OCI-LY1 (cell line): ENCODE measurements at regions not wholly inside any gene's neighbourhood (a gene's known extent, or its start where the extent isn't known, plus 50 kb on each side); places are given as distances from the start of the nearest gene placed in this dataset.

ENCODE experiments used
- H2AFZ ChIP-seq: fragments of 200-600 bp; sonication (generic), shearing (Covaris generic); 2 replicates; pipeline ENCODE4 v1.6.0; 2014; ENCODE audit warnings: antibody characterized with exemption, mild to moderate bottlenecking, low read length
- H3F3A ChIP-seq: fragments of 200-600 bp; sonication (generic), shearing (Covaris generic); 2 replicates; pipeline ENCODE4 v1.6.0; 2014; ENCODE audit warnings: mild to moderate bottlenecking, antibody characterized with exemption, low read length, moderate library complexity; ENCODE audit not compliant: insufficient read depth
- H3K27ac ChIP-seq: fragments of 200-600 bp; sonication (generic); 2 replicates; pipeline ENCODE4 v1.5.1; 2014; ENCODE audit warnings: low read length, mixed run types, mild to moderate bottlenecking, low read depth; ENCODE audit not compliant: poor library complexity, severe bottlenecking
- H3K27me3 ChIP-seq: fragments of 200-600 bp; sonication (generic); 2 replicates; pipeline ENCODE4 v1.6.0; 2014; ENCODE audit warnings: antibody characterized with exemption, mild to moderate bottlenecking, low read length, moderate library complexity; ENCODE audit not compliant: insufficient read depth
- H3K36me3 ChIP-seq: fragments of 200-600 bp; sonication (generic); 2 replicates; pipeline ENCODE4 v1.6.1; 2014; ENCODE audit warnings: mild to moderate bottlenecking, antibody characterized with exemption, low read length, moderate library complexity, mixed read lengths; ENCODE audit not compliant: insufficient read depth
- H3K4me1 ChIP-seq: fragments of 200-600 bp; sonication (generic); 2 replicates; pipeline ENCODE4 v1.5.1; 2014; ENCODE audit warnings: mild to moderate bottlenecking, low read length, moderate library complexity; ENCODE audit not compliant: insufficient read depth, severe bottlenecking
- H3K4me2 ChIP-seq: fragments of 200-600 bp; sonication (generic), shearing (Covaris generic); 2 replicates; pipeline ENCODE4 v1.6.1; 2014; ENCODE audit warnings: low read length
- H3K4me3 ChIP-seq: fragments of 200-600 bp; sonication (generic); 2 replicates; pipeline ENCODE4 v1.5.1; 2014; ENCODE audit warnings: low read length, low read depth, mild to moderate bottlenecking, mixed read lengths; ENCODE audit not compliant: poor library complexity, severe bottlenecking
- H3K79me2 ChIP-seq: fragments of 200-600 bp; shearing (Covaris generic); 2 replicates; pipeline ENCODE4 v1.6.1; 2016; ENCODE audit warnings: mixed run types, low read length, mixed read lengths; ENCODE audit not compliant: insufficient read depth
- H3K9ac ChIP-seq: fragments of 200-600 bp; sonication (generic), shearing (Covaris generic); 2 replicates; pipeline ENCODE4 v1.6.1; 2014; ENCODE audit warnings: mild to moderate bottlenecking, low read length, mixed read lengths
- H3K9me2 ChIP-seq: fragments of 200-600 bp; sonication (generic), shearing (Covaris generic); 2 replicates; pipeline ENCODE4 v1.6.1; 2014; ENCODE audit warnings: low read depth, mild to moderate bottlenecking, low read length, mixed read lengths
- H3K9me3 ChIP-seq: fragments of 200-600 bp; shearing (Covaris generic); 2 replicates; pipeline ENCODE4 v1.6.1; 2014; ENCODE audit warnings: low read length, mixed read lengths
- H4K20me1 ChIP-seq: fragments of 200-600 bp; sonication (generic), shearing (Covaris generic); 2 replicates; pipeline ENCODE4 v1.6.0; 2016; ENCODE audit warnings: mild to moderate bottlenecking, low read length; ENCODE audit not compliant: insufficient read depth
- EZH2 ChIP-seq: fragments of 200-600 bp; sonication (generic), shearing (Covaris generic); IDR thresholded peaks from 2 replicates; pipeline ENCODE4 v1.8.0; 2017; ENCODE audit warnings: borderline replicate concordance, mixed run types, mild to moderate bottlenecking, antibody characterized with exemption, low read length, moderate library complexity, mixed read lengths
- TF ChIP-seq, protein P1 (sequence below): fragments of 200-600 bp; sonication (generic), shearing (Covaris generic); IDR thresholded peaks from 2 replicates; pipeline ENCODE4 v1.5.1; 2017; ENCODE audit warnings: mild to moderate bottlenecking, antibody characterized with exemption, low read length, moderate library complexity, mixed read lengths

DNA sequence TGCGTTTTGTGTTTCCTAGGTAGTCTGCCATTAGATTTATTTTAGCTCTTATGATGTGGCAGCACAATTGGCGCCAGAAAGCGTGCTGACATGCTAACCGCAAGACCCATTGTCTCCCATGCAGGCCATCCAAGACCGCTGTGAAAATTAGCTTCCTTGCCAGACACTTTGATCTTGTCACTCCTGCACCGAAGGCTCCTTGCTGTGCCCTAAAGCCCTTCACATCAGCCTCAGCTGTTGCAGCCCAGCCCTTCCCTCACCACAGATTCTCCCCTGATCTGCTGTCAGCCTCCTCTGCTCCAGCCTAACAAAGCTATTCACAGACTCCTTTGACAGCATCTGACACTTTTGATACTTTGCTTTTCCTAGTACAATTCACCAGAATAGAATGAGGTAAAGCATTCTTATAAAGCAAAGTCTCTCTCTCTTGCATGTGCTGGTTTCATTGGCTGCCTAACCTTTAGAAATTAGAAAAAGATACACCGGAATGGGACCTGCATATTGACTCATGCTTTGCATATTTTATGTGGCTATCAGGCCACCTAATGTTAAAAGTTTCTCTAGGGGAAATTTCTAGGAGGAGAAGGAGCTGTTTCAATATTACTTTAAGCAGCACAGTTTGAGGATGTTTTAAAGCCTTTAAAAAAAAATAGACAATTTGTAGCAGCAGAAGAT is 280.3 kb upstream of the FMN2 start:
- Histone ChIP-seq H2AFZ (no peak overlapping the region), H3K9ac (no peak overlapping the region), H3K9me3 (no peaks in the 10 kb centered on the region), H3K4me3 (no peak overlapping the region), H3K9me2 (no peaks in the 10 kb centered on the region), H4K20me1 (no peaks in the 10 kb centered on the region), H3K4me1 (no peaks in the 10 kb centered on the region), H3K27ac (no peak overlapping the region), H3K27me3 (no peaks in the 10 kb centered on the region), H3K36me3 (no peaks in the 10 kb centered on the region), H3K79me2 (no peaks in the 10 kb centered on the region), H3K4me2 (no peak overlapping the region), H3F3A (no peaks in the 10 kb centered on the region)
- TF ChIP-seq, protein P1, sequence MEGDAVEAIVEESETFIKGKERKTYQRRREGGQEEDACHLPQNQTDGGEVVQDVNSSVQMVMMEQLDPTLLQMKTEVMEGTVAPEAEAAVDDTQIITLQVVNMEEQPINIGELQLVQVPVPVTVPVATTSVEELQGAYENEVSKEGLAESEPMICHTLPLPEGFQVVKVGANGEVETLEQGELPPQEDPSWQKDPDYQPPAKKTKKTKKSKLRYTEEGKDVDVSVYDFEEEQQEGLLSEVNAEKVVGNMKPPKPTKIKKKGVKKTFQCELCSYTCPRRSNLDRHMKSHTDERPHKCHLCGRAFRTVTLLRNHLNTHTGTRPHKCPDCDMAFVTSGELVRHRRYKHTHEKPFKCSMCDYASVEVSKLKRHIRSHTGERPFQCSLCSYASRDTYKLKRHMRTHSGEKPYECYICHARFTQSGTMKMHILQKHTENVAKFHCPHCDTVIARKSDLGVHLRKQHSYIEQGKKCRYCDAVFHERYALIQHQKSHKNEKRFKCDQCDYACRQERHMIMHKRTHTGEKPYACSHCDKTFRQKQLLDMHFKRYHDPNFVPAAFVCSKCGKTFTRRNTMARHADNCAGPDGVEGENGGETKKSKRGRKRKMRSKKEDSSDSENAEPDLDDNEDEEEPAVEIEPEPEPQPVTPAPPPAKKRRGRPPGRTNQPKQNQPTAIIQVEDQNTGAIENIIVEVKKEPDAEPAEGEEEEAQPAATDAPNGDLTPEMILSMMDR, result no peak
- no peak for TF ChIP-seq EZH2

DNA sequence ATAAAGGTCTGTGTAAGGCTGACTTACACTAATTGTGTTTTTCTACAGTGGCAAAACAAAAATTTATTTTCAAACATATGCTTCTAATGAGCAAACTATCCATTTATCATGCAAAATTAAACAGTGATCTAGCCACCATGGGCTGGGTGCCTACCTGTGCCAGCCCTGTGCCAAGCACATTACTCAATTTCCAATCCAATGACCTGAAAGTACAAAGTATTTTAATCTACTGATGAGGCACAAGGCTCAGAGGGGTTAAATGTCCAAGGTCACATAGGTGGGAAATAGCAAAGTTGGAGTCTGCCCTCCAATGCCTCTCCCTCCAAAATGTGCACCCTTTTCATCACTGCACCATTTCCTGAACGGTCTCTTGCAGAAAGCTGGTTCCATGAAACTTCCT is 279.1 kb upstream of the FMN2 start:
- no peaks in the 10 kb centered on the region for H3K79me2 ChIP-seq
- H3F3A ChIP-seq, result no peaks in the 10 kb centered on the region
- H3K9ac ChIP-seq, result no peak overlapping the region
- no peaks in the 10 kb centered on the region for H3K9me2 ChIP-seq
- TF ChIP-seq, protein P1, result no peak
- no peak for TF ChIP-seq EZH2
- no peak overlapping the region for H3K27ac ChIP-seq
- no peak overlapping the region for H2AFZ ChIP-seq
- no peaks in the 10 kb centered on the region for H3K4me1 ChIP-seq
- H3K4me3 ChIP-seq, result no peak overlapping the region
- H3K9me3 ChIP-seq, result no peaks in the 10 kb centered on the region
- H4K20me1 ChIP-seq, result no peaks in the 10 kb centered on the region
- H3K27me3 ChIP-seq, result no peaks in the 10 kb centered on the region
- H3K36me3 ChIP-seq, result no peaks in the 10 kb centered on the region
- no peak overlapping the region for H3K4me2 ChIP-seq

DNA sequence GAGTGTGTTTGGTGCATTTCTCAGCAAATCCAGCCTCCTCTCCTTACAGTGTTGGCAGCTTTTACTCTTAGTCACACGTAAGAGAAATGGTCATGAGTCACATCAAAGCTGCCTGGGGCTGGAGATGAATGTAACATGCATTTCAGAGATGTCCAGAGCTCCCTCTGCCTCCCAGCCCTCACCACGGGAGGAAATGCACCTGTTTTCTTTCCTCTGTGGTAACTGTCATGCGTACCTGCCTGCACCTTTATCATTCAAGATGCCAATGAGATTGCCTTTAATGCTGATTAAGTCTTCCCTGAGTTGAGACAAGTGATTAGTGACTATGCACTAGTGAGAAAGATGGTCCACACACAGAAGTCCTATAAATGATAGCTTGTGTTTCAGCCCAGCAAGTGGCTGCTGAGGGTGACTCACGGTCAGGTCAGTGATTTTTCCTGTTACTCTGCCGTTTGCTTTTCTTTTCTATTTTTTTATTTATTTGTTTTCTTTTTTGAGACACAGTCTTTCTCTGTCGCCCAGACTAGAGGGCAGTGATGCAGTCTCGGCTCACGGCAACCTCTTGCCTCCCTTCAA is 277.3 kb upstream of the FMN2 start:
- H3K79me2 ChIP-seq, result no peaks in the 10 kb centered on the region
- no peak overlapping the region for H3K4me2 ChIP-seq
- no peak overlapping the region for H3K27ac ChIP-seq
- no peaks in the 10 kb centered on the region for H4K20me1 ChIP-seq
- no peaks in the 10 kb centered on the region for H3K9me3 ChIP-seq
- no peak overlapping the region for H3K9ac ChIP-seq
- no peaks in the 10 kb centered on the region for H3K36me3 ChIP-seq
- H3K4me3 ChIP-seq, result no peak overlapping the region
- H3K4me1 ChIP-seq, result no peaks in the 10 kb centered on the region
- no peak for TF ChIP-seq EZH2
- H3K27me3 ChIP-seq, result no peaks in the 10 kb centered on the region
- H3F3A ChIP-seq, result no peaks in the 10 kb centered on the region
- no peaks in the 10 kb centered on the region for H3K9me2 ChIP-seq
- no peak overlapping the region for H2AFZ ChIP-seq

DNA sequence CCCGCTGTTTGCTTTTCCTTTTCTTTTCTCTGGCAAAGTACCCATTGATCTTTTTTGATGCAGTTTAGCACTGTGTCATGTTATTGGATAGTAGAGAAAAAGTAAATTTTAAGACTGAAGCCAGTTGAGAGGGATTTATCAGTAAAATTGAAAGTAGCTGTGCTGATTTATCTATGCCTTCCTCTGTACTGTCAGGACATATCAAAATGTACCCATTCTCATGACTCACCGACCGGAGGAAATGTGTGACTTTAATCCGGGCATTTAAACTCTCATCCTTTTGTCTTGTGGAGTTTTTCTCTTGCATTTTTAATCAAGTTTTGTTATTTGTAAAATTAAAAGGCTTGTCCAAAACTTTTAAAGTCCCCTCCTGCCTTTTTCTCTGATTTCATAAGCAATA is 276.6 kb upstream of the FMN2 start:
- no peak overlapping the region for H3K4me2 ChIP-seq
- H3K79me2 ChIP-seq, result no peaks in the 10 kb centered on the region
- no peaks in the 10 kb centered on the region for H3F3A ChIP-seq
- no peak for TF ChIP-seq EZH2
- TF ChIP-seq, protein P1, result no peak
- H3K9me2 ChIP-seq, result no peaks in the 10 kb centered on the region
- H2AFZ ChIP-seq, result no peak overlapping the region
- no peak overlapping the region for H3K9ac ChIP-seq
- no peak overlapping the region for H3K4me3 ChIP-seq
- no peaks in the 10 kb centered on the region for H4K20me1 ChIP-seq
- no peaks in the 10 kb centered on the region for H3K36me3 ChIP-seq
- H3K27ac ChIP-seq, result no peak overlapping the region
- H3K27me3 ChIP-seq, result no peaks in the 10 kb centered on the region
- no peaks in the 10 kb centered on the region for H3K4me1 ChIP-seq
- no peaks in the 10 kb centered on the region for H3K9me3 ChIP-seq
